SK-N-SH treated with all-trans-retinoic acid at 6 μM for 48 hours (cell line): ENCODE measurements at regions not wholly inside any gene's neighbourhood (a gene's known extent, or its start where the extent isn't known, plus 50 kb on each side); places are given as distances from the start of the nearest gene placed in this dataset.

ENCODE experiments used
- BACH2 ChIP-seq: fragments of 250-450 bp; sonication (Bioruptor Pico); IDR thresholded peaks from 2 replicates; pipeline ENCODE4 v1.9.0; 2021; ENCODE audit warnings: mild to moderate bottlenecking, borderline replicate concordance
- CREB5 ChIP-seq: fragments of 250-450 bp; sonication (Bioruptor Pico); IDR thresholded peaks from 2 replicates; pipeline ENCODE4 v1.5.1; 2020; ENCODE audit warnings: low read depth, mild to moderate bottlenecking, moderate library complexity
- ESRRG ChIP-seq: fragments of 250-450 bp; sonication (Bioruptor Pico); IDR thresholded peaks from 2 replicates; pipeline ENCODE4 v1.6.1; 2021; ENCODE audit warnings: mild to moderate bottlenecking
- OSR1 ChIP-seq: fragments of 250-450 bp; sonication (Bioruptor Pico); IDR thresholded peaks from 2 replicates; pipeline ENCODE4 v1.8.0; 2022; ENCODE audit warnings: moderate library complexity, mild to moderate bottlenecking, inconsistent platforms
- PATZ1 ChIP-seq: fragments of 250-450 bp; sonication (Bioruptor Pico); IDR thresholded peaks from 2 replicates; pipeline ENCODE4 v1.8.0; 2020; ENCODE audit warnings: mild to moderate bottlenecking, moderate library complexity, borderline replicate concordance
- PPARA ChIP-seq: fragments of 250-450 bp; sonication (Bioruptor Pico); IDR thresholded peaks from 2 replicates; pipeline ENCODE4 v1.5.0; 2020; ENCODE audit warnings: mild to moderate bottlenecking, borderline replicate concordance
- TCF4 ChIP-seq: fragments of 250-450 bp; sonication (Bioruptor Pico); IDR thresholded peaks from 2 replicates; pipeline ENCODE4 v1.8.0; 2021; ENCODE audit warnings: mild to moderate bottlenecking, moderate library complexity, borderline replicate concordance
- TOX ChIP-seq: fragments of 250-450 bp; sonication (Bioruptor Pico); IDR thresholded peaks from 2 replicates; pipeline ENCODE4 v1.8.0; 2021; ENCODE audit warnings: mild to moderate bottlenecking, moderate library complexity, borderline replicate concordance
- TSHZ2 ChIP-seq: fragments of 250-450 bp; sonication (Bioruptor Pico); IDR thresholded peaks from 2 replicates; pipeline ENCODE4 v1.5.0; 2020; ENCODE audit warnings: mild to moderate bottlenecking, moderate library complexity
- ZFP3 ChIP-seq: fragments of 250-450 bp; sonication (Bioruptor Pico); IDR thresholded peaks from 2 replicates; pipeline ENCODE4 v1.5.0; 2020; ENCODE audit warnings: mild to moderate bottlenecking, moderate library complexity
- ZFP30 ChIP-seq: fragments of 450-650 bp; formaldehyde crosslinking; IDR thresholded peaks from 2 replicates; pipeline ENCODE4 v1.5.0; 2022; ENCODE audit warnings: mild to moderate bottlenecking, moderate library complexity
- TF ChIP-seq, protein P1 (sequence below): fragments of 250-450 bp; sonication (Bioruptor Pico); IDR thresholded peaks from 2 replicates; pipeline ENCODE4 v1.8.0; 2021; ENCODE audit warnings: low read depth, mild to moderate bottlenecking, moderate library complexity, borderline replicate concordance

GRCh38 chr2:4942441-4942840 lies 749.7 kb upstream of the SOX11 start:
- TF ChIP-seq ZFP3 (no peak), ZFP30 (CRISPR knock-in tag) (no peak), CREB5 (CRISPR knock-in tag) (no peak), BACH2 (no peak), OSR1 (CRISPR knock-in tag) (no peak), ESRRG (CRISPR knock-in tag) (no peak), TSHZ2 (no peak), TCF4 (CRISPR knock-in tag) (no peak), PATZ1 (CRISPR knock-in tag) (no peak), PPARA (CRISPR knock-in tag) (no peak), TOX (no peak)
- TF ChIP-seq, protein P1, sequence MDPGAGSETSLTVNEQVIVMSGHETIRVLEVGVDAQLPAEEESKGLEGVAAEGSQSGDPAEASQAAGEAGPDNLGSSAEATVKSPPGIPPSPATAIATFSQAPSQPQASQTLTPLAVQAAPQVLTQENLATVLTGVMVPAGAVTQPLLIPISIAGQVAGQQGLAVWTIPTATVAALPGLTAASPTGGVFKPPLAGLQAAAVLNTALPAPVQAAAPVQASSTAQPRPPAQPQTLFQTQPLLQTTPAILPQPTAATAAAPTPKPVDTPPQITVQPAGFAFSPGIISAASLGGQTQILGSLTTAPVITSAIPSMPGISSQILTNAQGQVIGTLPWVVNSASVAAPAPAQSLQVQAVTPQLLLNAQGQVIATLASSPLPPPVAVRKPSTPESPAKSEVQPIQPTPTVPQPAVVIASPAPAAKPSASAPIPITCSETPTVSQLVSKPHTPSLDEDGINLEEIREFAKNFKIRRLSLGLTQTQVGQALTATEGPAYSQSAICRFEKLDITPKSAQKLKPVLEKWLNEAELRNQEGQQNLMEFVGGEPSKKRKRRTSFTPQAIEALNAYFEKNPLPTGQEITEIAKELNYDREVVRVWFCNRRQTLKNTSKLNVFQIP (CRISPR knock-in tag) = no peak
